ENCODE measurements at regions not wholly inside any gene's neighbourhood (a gene's known extent, or its start where the extent isn't known, plus 50 kb on each side); places are given as distances from the start of the nearest gene placed in this dataset.

DNA sequence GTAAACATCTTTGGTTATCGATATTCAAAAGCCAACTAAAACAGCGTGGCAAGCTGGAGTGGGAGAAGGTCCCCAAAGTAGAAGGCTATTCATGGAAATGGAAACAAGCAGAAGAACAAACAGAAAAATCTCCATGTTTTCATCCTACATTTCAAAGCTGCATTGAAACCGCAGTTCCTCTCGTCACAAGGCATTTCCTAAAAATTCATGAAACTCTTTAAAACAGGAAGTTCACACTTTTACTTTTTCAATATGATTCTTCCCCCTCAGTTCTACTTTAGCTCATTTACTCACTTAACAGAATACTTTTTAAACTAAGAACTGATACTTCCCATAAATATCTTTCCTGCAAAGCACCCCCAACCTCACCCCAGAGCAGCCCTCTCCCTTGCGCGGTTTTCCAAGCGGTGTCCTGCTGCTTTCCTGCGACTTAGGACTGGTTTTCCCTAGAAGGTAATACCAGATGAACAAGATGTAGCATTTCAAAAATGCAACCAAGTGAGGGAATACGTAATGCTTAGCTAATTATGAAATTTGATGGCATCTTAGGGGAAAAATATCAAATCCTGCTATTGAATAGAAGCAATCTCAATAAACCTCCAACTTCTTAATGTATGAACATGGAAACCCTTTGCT lies 228.3 kb upstream of the PKN2 start:
- TF ChIP-seq, protein P1, sequence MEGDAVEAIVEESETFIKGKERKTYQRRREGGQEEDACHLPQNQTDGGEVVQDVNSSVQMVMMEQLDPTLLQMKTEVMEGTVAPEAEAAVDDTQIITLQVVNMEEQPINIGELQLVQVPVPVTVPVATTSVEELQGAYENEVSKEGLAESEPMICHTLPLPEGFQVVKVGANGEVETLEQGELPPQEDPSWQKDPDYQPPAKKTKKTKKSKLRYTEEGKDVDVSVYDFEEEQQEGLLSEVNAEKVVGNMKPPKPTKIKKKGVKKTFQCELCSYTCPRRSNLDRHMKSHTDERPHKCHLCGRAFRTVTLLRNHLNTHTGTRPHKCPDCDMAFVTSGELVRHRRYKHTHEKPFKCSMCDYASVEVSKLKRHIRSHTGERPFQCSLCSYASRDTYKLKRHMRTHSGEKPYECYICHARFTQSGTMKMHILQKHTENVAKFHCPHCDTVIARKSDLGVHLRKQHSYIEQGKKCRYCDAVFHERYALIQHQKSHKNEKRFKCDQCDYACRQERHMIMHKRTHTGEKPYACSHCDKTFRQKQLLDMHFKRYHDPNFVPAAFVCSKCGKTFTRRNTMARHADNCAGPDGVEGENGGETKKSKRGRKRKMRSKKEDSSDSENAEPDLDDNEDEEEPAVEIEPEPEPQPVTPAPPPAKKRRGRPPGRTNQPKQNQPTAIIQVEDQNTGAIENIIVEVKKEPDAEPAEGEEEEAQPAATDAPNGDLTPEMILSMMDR (IDR thresholded peaks at IDR 0.05), result no peak
- no peak for TF ChIP-seq POLR2A (IDR thresholded peaks at IDR 0.05)
